Mesothelial cell of epicardium (in vitro differentiated cells): ENCODE measurements at regions not wholly inside any gene's neighbourhood (a gene's known extent, or its start where the extent isn't known, plus 50 kb on each side); places are given as distances from the start of the nearest gene placed in this dataset.

ENCODE experiments used
- DNase-seq, 2 experiments: peaks; one replicate each; pipeline ENCODE4 v3.0.0; 2021; ENCODE audit warnings: low spot score in 2 of 2; ENCODE audit not compliant: unreplicated experiment in 2 of 2
- H3K27ac Mint-ChIP-seq: 2 replicates; pipeline ENCODE4 v1.8.0; 2021; ENCODE audit warnings: mixed read lengths
- H3K27me3 Mint-ChIP-seq: 2 replicates; pipeline ENCODE4 v1.8.0; 2021; ENCODE audit warnings: low read depth, mixed read lengths
- H3K36me3 Mint-ChIP-seq: 2 replicates; pipeline ENCODE4 v1.8.0; 2021; ENCODE audit warnings: mixed read lengths
- H3K4me1 Mint-ChIP-seq: 2 replicates; pipeline ENCODE4 v1.8.0; 2021; ENCODE audit warnings: mixed read lengths
- H3K4me3 Mint-ChIP-seq: 2 replicates; pipeline ENCODE4 v1.8.0; 2021; ENCODE audit warnings: mild to moderate bottlenecking, moderate library complexity, mixed read lengths
- H3K9me3 Mint-ChIP-seq: 2 replicates; pipeline ENCODE4 v1.8.0; 2021; ENCODE audit warnings: mixed read lengths
- TF ChIP-seq, protein P1 (sequence below): fragments of 200-600 bp; sonication (generic); IDR thresholded peaks from one replicate; pipeline ENCODE4 v1.5.0; 2021; ENCODE audit warnings: antibody characterized with exemption; ENCODE audit not compliant: unreplicated experiment

DNA sequence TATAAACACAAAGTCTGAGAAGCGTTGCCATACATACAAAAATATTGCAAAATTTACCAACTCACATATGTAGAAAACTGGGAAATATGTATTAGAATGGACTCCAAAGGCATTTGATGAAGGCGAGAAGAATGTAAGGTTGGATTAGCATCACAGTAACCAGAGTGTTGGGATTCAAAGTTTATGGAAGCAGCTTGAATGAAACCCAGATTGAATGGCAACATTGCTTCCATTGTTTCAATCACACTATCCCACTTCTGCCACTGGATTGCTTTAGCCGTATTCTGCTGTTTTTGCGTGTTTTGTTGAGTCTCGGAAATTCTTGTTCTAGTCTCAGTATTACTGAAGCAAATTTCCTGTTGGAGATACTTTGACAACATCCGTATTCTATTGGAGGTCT lies 609.0 kb upstream of the LRATD1 start:
- no peak overlapping the region for H3K27ac Mint-ChIP-seq
- H3K36me3 Mint-ChIP-seq: no peaks in the 10 kb centered on the region
- H3K4me3 Mint-ChIP-seq: no peak overlapping the region
- peaks cover 2% of the 10 kb centered on the region for H3K27me3 Mint-ChIP-seq
- TF ChIP-seq, protein P1, sequence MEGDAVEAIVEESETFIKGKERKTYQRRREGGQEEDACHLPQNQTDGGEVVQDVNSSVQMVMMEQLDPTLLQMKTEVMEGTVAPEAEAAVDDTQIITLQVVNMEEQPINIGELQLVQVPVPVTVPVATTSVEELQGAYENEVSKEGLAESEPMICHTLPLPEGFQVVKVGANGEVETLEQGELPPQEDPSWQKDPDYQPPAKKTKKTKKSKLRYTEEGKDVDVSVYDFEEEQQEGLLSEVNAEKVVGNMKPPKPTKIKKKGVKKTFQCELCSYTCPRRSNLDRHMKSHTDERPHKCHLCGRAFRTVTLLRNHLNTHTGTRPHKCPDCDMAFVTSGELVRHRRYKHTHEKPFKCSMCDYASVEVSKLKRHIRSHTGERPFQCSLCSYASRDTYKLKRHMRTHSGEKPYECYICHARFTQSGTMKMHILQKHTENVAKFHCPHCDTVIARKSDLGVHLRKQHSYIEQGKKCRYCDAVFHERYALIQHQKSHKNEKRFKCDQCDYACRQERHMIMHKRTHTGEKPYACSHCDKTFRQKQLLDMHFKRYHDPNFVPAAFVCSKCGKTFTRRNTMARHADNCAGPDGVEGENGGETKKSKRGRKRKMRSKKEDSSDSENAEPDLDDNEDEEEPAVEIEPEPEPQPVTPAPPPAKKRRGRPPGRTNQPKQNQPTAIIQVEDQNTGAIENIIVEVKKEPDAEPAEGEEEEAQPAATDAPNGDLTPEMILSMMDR: no peak
- no peaks in the 10 kb centered on the region for H3K4me1 Mint-ChIP-seq
- DNase-seq: no peak
- H3K9me3 Mint-ChIP-seq: no peaks in the 10 kb centered on the region

DNA sequence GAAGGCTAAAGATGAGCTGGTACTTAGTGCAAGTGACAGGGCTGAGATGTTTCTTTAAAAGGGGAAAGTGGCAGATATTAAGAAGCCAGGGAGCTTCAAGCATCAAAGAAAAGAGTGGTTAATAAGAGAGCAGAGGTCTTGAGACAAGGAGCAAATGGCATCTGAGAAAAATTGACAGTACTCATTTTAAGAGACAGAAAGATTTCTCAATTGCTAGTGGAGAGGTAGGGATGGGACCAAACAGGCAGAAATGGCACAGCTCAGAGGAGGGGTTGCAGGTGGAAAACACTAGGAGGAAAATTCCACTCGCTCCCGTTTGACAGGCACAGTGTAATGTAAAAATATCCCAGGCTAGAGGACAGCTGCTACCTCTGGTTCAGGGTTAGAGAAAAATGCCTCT lies 593.4 kb upstream of the LRATD1 start:
- Mint-ChIP-seq H3K4me3 (no peak overlapping the region), H3K4me1 (no peaks in the 10 kb centered on the region), H3K36me3 (no peaks in the 10 kb centered on the region)

DNA sequence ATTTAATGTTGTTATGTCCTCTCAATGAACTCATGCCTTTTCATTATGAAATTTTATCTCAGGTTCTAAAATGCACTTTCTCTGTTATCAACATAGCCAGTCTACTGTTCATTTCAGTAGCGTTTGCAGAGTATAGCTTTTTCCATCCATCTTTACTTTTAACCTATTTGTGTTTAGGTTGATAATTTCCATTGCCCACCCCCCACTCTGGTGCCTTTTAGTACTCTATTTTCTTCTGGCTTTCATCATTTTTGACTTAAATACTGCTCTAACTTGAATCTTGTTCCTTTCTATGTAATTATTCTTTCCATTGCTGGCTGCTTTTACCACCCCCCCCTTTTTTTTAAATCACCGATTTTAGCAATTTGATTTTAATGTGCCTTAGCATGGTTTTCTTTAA lies 585.0 kb upstream of the LRATD1 start:
- Mint-ChIP-seq H3K4me3 (no peak overlapping the region), H3K9me3 (no peaks in the 10 kb centered on the region), H3K27me3 (no peaks in the 10 kb centered on the region), H3K36me3 (no peaks in the 10 kb centered on the region), H3K4me1 (no peaks in the 10 kb centered on the region), H3K27ac (no peak overlapping the region)
- no peak for DNase-seq
- TF ChIP-seq, protein P1: no peak

More for the DNA sequence above, 593.4 kb upstream of the LRATD1 start:
- no peak for DNase-seq
- Mint-ChIP-seq H3K27ac (no peak overlapping the region), H3K9me3 (no peaks in the 10 kb centered on the region), H3K27me3 (peaks cover 2% of the 10 kb centered on the region)
- TF ChIP-seq, protein P1: no peak

DNA sequence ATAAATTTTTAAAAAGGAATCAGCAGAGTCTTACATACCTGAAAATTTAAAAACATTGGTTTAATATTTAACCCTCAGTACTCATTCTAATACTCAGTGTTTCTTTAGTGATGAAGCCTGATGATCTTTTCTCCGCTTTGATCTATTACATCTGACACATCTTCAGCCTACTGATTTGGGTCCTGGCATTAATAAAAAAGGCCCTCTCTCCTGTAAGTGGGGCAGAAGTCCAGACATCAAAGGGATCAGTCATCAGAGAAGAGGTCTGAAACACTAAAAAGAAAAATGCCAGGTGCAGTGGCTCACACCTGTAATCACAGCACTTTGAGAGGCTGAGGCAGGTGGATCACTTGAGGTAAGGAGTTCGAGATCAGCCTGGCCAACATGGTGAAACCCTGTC lies 581.1 kb upstream of the LRATD1 start:
- TF ChIP-seq, protein P1: no peak
- no peaks in the 10 kb centered on the region for H3K9me3 Mint-ChIP-seq
- H3K4me1 Mint-ChIP-seq: no peaks in the 10 kb centered on the region
- H3K36me3 Mint-ChIP-seq: no peaks in the 10 kb centered on the region
- H3K27me3 Mint-ChIP-seq: no peaks in the 10 kb centered on the region
- no peak overlapping the region for H3K4me3 Mint-ChIP-seq
- no peak for DNase-seq
- H3K27ac Mint-ChIP-seq: no peak overlapping the region

DNA sequence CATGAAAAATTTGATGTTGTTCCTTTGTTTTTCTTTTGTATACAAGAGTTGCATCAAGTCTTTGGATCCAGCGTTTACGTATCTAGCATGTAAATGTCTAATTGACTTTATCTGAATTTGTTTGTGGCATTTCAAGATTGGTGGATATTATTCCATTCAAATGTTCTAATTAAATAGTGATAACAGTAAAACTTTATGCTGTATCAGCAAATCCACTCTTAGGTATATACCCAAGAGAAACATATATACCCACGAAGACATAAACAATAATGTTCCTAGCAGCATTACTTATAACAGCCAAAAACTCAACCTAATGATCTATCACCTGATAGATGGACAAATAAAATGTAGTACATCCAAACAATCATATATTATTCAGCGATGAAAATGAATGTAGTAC lies 579.4 kb upstream of the LRATD1 start:
- H3K4me1 Mint-ChIP-seq: no peaks in the 10 kb centered on the region
- no peak overlapping the region for H3K27ac Mint-ChIP-seq
- no peaks in the 10 kb centered on the region for H3K27me3 Mint-ChIP-seq
- TF ChIP-seq, protein P1: no peak
- no peak for DNase-seq
- no peaks in the 10 kb centered on the region for H3K36me3 Mint-ChIP-seq
- peaks cover 4% of the 10 kb centered on the region for H3K9me3 Mint-ChIP-seq
- H3K4me3 Mint-ChIP-seq: no peak overlapping the region

DNA sequence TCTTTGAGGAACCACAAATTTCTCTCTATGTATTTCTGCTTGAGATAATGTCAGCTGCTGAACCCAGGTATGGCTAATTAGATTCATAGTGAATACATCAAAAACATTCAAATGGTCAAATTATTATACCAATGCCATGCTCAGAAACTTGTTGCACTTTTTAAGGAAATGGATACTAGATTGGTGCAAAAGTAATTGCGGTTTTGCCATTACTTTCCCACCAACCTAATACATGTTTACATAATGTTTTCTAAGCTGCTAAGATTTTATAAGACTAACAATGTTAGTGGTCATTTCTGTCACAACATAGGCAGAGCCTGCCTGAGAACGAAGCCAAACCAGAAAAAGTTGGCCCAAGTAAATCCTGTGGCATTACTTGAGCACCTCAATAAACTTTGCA lies 568.2 kb upstream of the LRATD1 start:
- H3K36me3 Mint-ChIP-seq: no peaks in the 10 kb centered on the region

More for the DNA sequence above, 568.2 kb upstream of the LRATD1 start:
- Mint-ChIP-seq H3K4me3 (no peak overlapping the region), H3K4me1 (no peaks in the 10 kb centered on the region), H3K9me3 (no peaks in the 10 kb centered on the region), H3K27ac (no peak overlapping the region), H3K27me3 (peaks cover 2% of the 10 kb centered on the region)
- TF ChIP-seq, protein P1: no peak
- DNase-seq: no peak
